ENCODE measurements at regions not wholly inside any gene's neighbourhood (a gene's known extent, or its start where the extent isn't known, plus 50 kb on each side); places are given as distances from the start of the nearest gene placed in this dataset.
"Not testable (repeated sequence)": the region's sequence is repeated elsewhere in the genome, so short reads cannot be mapped to it uniquely, and the experiment has no call there.

DNA sequence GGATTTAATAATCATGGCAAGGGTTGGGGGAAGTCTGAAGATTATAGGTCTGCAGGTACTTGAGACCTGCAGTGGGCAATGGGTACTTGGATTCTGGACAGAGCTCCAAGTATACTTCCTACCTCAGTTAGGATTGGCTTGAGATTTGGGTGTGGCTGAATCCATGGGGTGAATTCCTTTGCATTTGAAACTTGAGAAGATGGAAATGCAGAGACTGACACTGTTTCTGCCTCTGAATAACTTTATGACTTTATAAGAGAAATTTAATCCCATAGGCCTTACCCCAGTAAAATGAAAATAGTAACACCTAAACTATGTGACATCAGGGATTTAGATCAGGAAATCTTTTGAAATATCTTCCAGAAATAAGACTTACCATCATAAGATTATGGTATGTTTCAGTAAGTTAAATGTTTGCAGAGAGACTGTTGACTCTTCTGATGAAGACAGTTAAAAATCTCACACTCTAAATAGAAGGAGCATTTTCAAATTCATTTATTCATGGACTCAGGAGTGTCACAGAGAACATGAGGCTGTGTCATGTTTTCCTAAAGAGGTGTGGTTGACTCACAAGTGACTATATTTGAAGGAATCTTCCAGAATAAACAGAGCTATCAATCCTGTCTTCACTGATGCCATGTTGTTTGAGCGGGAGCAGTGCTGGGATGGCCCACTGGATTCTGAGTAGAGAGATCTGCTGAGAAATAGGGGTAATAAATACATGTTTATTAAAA, 513.5 kb upstream of the NR3C2 start:
- DNase-seq (ENCODE audit: low spot score), result no peak

DNA sequence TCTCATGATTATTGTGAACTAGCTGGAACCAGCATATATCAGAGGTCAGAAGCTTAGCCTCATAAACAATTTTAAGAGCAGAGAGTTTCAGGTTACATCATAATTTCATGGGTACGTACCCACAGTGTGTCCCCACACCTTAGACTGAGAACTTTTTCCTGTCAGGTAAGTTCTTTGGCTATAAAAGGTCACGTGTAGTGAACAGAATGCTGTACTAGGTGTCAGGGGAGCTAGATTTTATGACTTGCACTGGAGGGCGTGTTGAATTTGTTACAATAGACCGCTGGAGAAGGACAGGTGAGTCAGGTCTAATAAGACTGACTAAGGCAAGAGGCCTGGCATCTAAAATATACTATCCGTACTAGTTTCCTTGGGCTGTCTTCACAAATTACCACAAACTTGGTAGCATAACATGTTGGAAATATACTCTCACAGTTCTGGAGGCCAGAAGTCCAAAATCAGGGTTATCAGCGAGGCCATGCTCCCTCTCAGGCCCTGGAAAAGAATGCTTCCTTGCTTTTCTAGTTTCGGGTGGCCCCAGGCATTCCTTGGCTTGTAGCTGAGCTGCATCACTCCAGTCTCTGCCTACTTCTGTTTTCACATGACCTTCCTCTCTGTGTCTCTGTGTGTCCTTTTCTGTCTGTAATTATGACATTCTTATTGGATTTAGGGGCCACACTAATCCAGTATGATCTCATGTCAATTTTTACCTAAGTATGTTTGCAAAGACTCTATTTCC, 512.0 kb upstream of the NR3C2 start:
- DNase-seq (ENCODE audit: low spot score), result no peak

- no peak for DNase-seq (ENCODE audit: low spot score)
Observed at GRCh38 chr4:148951346-148951745, 509.1 kb upstream of the NR3C2 start.

DNA sequence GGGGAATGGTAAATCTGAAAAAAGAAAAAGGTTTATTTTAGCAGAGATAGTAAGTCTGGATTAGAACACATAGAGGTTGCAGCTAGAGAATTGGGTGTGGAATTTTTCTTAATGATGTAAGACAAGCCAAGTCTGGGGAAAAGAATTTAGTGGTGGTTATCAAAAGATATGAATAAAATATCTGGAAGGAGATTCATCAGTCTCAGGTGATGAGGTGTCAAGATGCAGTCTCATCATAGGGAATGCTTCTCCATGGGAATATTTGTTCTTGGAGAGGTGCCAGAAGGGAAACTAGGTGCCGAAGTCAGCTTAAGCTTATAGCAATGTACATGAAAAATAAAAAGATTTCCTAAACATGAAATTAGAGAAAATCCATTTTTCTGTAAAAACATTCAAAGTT, 504.1 kb upstream of the NR3C2 start:
- DNase-seq (ENCODE audit: low spot score), result no peak

- DNase-seq (ENCODE audit: low spot score), result no peak
Observed at GRCh38 chr4:148944839-148945219, 502.6 kb upstream of the NR3C2 start.

- no peak for DNase-seq (ENCODE audit: low spot score)
Observed at GRCh38 chr4:148944136-148944838, 502.1 kb upstream of the NR3C2 start.

- no peak for DNase-seq (ENCODE audit: low spot score)
Observed at GRCh38 chr4:148934926-148935578, 492.8 kb upstream of the NR3C2 start.

DNA sequence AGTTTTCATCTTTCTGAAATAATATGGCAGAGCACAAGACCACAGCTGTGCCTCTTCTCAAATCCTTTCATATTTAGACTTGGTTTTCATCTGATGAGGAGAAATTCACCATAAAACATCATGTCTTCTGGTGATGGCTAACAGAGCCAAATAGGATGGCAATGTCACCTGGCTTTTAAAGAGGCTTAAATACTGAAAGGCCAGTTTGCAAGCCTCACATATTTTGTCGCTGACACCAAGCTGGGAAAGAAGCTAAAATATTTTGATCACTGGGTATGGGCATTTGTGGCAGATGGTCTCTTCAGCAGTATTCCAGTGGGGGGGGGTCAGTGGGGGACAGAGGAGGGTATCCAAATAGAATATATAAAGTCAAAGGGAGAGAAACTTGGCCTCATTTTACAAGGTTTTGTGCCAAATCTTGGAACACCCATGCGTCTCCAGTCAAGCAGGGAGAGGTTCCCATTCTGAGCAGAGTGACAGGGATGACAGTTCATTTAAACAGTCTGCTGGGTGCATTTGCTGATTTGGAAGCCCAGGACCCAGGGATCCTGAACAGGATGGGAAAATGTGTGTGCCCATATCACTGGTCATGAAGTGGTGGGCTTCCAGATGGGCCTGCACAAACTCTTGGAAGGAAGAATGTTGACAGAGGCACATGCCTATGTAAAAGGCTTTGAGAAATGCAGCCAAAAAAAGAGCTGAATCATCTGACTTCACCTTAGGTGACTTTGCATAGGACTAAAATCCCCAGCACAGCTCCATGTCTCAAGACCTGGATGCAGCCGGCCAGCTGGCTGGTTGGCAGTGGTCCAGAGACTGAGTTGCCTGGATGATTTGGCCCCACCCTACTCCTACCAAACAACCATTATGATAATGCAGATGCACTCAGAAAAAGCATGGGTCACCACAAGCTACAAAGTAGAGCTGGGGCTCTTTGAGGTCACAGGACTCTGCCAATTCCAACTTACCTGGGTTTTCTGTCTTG, 484.4 kb upstream of the NR3C2 start:
- no peak for DNase-seq (ENCODE audit: low spot score)

DNA sequence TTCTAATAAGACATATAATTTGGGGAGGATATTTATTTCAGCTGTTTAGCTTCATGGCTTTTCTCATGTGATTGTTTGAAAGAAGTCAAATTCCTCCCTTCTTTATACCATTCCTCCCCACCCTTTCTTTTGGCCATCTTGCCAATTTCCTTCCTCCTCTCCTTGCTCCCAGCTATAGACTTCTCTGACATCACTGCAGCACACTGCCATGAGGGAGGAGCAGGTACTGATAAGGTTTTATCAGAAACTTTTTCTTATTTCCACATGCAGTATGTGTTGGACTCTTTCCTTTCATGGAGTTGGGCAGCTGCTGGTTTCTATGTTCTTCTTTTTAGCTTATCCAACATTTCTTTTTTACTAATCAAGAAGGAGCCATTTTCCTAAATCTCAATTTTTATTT, 481.7 kb upstream of the NR3C2 start:
- no peak for DNase-seq (ENCODE audit: low spot score)

DNA sequence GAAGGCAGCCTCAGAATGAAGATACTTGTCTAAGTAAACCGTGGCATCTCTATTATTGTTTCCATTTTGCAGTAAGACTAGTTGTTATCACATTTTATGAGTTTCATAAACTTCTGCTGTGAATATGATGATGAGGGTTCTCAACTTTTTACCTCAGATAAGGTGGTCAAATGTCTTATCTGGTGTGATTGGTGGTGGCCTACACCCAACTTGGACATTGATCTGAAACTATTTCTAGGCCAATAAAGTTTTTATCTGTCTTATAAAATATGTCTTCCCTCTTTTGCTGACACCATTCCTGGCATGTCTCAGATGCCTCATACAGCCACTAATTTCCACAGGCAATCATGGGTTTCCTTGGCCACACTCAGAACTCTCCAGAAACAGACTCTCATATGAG, 480.3 kb upstream of the NR3C2 start:
- DNase-seq (ENCODE audit: low spot score), result no peak

DNA sequence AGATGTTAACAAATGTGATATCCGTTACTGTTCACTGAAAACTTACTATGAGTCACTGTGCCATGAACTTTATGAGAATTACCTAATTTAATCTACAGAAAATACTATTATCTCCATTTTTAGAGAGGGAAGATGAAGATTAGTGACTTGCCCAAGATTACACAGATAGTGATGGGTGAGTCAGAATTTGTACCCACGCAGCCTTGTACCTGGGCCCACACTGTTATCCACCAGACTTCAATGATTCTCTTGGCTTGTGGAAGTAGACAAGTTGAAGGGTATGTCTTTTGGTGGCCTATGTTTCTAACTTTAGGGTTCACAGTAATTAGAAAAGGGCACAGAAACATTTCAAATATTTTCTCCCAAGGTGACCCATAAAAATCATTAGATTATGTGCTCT, 472.5 kb upstream of the NR3C2 start:
- no peak for DNase-seq (ENCODE audit: low spot score)

DNA sequence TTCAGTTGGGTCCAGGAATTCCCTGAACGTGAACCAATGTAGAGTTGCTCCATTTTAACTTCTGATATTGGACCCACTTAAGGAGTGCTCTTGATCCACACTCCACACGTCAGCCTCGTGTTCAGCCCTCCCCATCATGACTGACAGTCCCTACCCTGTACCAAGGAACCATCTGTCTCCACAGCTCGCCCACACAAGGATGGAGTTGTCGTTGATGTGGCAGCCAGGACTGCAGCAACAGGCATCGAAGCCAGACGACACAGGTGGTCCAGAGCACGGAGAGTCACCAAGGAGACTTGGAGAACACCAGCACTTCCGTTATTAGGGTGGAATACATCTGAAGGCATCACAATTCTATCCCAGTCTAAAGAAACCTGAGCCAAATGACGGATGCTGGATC, 472.1 kb upstream of the NR3C2 start:
- DNase-seq (ENCODE audit: low spot score), result no peak

DNA sequence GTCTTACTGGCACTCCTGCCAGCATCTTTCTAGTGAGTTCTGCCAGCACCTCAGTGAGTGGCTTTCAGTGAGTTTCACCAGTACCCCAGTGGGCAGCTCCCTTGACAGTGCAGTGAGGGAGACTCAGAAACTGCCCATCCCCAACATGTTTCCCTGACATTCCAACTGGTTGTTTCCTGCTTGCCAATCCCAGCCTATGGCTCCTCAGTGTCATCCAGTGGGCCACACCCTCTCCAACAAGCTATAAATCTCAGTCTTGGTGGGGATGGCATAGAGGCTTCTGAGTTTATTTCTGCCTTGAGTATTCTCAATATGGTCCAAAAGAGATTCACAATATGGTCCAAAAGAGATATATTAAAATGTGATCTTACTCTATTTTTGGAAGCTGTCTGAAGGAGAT, 461.2 kb upstream of the NR3C2 start:
- DNase-seq (ENCODE audit: low spot score), result no peak

DNA sequence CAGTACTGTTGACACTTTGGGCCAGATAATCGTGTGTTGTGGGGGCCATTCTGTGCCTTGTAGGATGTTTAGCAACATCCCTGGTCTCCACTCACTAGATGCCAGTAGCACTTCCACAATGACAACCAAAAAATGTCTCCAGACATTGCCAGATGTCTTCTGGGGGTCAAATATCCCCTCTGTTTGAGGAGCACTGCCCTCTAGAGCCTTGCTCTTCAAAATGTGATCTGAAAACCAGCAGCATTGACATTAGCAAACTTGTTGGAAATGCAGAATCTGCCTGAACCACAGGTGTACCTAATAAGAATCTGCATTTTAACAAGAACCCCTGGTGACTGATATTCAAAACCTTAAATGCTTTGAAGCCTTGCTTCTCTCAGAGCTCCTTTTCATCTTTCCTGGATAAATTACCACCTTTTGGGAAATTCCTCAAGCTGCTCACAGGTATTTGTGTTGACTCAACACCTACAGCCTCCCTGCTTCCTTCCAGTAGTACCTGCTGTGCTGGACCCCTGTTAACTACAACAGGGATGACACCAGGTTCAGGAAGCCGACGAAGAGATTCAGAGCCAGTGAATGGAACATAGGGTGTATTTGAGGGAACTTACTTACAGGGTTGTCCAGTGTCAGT, 459.0 kb upstream of the NR3C2 start:
- DNase-seq (ENCODE audit: low spot score), result no peak

DNA sequence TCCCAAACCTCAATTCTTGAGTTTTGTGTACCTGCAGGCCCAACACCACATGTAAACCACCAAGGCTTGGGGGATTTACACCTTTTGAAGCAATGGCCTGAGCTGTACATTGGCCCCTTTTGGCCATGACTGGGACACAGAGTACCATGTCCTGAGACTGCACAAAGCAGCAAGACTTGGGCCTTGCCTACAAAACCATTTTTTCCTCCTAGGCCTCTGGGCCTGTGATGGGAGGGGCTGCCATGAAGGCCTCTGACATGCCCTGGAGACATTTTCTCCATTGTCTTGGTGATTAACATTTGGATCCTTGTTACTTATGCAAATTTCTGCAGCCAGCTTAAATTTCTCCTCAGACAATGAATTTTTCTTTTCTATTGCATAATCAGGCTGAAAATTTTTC, 455.9 kb upstream of the NR3C2 start:
- DNase-seq (ENCODE audit: low spot score), result not testable (repeated sequence)

DNA sequence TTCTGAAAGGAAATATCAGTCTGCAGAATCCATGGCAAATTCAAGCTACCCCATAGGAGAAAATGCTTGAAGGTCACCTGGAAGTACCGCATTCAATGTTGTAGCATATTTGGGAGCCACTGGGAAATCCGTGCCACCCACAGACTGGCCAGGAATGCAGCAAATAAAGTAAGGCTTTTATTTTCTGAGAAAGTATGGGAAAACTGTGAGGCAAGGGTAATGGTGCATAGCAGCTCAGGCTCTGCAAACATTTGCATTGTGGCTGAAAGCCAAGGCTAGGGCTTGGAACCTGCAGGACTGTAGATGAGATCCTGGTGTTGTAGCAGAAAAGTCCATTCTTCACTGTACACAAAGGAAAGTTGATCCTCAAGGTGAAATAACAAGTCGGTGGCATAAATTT, 450.9 kb upstream of the NR3C2 start:
- DNase-seq (ENCODE audit: low spot score), result no peak

- no peak for DNase-seq (ENCODE audit: low spot score)
Observed at GRCh38 chr4:148883891-148884290, 441.7 kb upstream of the NR3C2 start.

GRCh38 chr4:148883435-148883834, 441.2 kb upstream of the NR3C2 start:
- DNase-seq (ENCODE audit: low spot score), result no peak

DNA sequence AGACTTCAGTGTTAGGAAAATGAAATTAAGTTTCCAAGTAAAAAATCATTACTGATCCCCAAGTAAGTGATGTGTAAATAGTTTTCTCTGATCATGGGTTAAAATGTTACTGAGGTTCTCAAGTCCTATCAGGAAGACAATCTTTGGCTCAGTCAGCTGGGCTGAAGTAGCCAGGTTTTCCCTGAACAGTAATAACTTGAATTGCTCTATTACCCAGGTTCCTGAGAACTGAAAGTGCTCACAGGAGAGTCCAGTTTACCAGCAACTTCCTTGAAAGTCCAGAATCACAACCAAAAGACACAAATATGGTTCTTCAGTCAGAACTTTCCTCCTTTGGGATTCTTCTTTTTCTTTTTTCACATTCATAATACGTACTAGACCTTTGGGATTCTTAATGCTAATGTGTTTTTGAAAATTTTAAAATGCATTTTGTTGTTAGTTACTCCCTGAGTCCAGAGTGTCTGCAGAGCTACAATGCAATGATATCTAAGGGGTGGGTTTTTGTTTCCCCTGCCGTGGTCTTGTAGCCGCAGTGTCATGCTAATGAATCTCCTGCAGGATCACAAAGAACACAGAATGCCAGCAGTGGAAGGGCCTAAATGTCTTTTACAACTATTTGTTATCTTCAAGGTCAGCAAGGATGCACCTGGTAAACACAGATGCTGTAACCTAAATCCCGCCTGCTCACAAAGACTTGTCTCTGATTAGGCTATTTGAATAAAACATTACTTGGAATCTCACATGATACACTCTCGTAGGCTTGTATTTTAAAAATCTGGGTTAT, 439.8 kb upstream of the NR3C2 start:
- DNase-seq (ENCODE audit: low spot score), result no peak

GRCh38 chr4:148874331-148874730, 432.1 kb upstream of the NR3C2 start:
- DNase-seq (ENCODE audit: low spot score), result no peak
